ENCODE measurements at regions not wholly inside any gene's neighbourhood (a gene's known extent, or its start where the extent isn't known, plus 50 kb on each side); places are given as distances from the start of the nearest gene placed in this dataset.

DNA sequence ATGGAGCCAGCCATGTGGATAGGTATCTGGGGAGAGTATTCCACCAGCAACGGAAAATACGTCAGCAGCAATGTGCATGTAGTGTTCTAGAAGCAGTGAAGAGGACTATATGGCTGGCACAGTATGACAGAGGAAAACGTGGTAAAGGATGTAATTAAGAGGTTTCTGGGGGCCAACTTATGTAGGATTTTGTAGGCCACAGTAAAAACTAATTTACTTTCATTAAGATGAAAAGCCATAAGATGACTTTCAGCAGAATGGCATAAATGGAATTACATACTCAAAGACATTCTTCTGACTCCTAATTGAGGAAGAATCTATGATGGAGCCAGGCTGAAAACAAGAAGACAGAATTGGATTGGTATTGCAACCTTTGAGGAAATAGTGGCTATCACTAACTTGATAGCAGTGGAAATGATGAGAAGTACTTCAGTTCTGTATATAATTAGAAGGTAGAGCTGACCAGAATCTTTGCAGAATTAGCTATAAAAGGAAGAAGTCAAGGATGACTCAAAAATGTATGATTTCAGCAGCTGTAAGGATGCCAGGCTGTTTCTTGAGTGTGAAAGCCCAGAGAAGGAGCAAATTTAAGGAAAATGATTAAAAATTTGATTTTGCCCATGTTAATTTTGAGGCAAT lies 156.7 kb downstream of the MBL2 start:
- no peak for TF ChIP-seq YY1 (IDR thresholded peaks at IDR 0.05; ENCODE audit: insufficient read depth, insufficient read length)
- no peak for TF ChIP-seq SUZ12 (IDR thresholded peaks at IDR 0.05; ENCODE audit: extremely low read depth, insufficient read depth, insufficient read length)
